PC-9 (cell line): ENCODE measurements at regions not wholly inside any gene's neighbourhood (a gene's known extent, or its start where the extent isn't known, plus 50 kb on each side); places are given as distances from the start of the nearest gene placed in this dataset.

ENCODE experiments used
- BruUV-seq: library from RNA; stranded (reverse); fragments of 400-500 nt; replicated peaks from 2 replicates; lab custom pipeline; 2021; lab: Mats Ljungman, UMichigan
- CTCF ChIA-PET: fragments of 300-600 bp; sonication (Branson Sonifier 250); formaldehyde crosslinking; loops from one replicate; lab custom pipeline; 2022; ENCODE audit warnings: antibody characterized with exemption; lab: Charles Lee
- POLR2A ChIA-PET: fragments of 300-600 bp; sonication (Branson Sonifier 250); formaldehyde crosslinking; loops from one replicate; lab custom pipeline; 2022; ENCODE audit warnings: antibody characterized with exemption; ENCODE audit not compliant: unreplicated experiment; lab: Charles Lee
- DNase-seq, 2 experiments: peaks; one replicate each; pipeline versions ENCODE4 v3.0.0 to v3.0.0-alpha.2; 2015 to 2022; ENCODE audit warnings: mixed read lengths in 1 of 2
- H2AFZ ChIP-seq: fragments of 200-600 bp; sonication (generic); 2 replicates; pipeline ENCODE4 v1.8.1; 2017; ENCODE audit warnings: antibody characterized with exemption
- H3F3A ChIP-seq: fragments of 200-600 bp; sonication (generic); 2 replicates; pipeline ENCODE4 v1.8.1; 2017; ENCODE audit warnings: antibody characterized with exemption, mild to moderate bottlenecking, low read depth; ENCODE audit not compliant: insufficient read depth
- H3K27ac ChIP-seq: fragments of 200-600 bp; sonication (generic); 2 replicates; pipeline ENCODE4 v1.6.1; 2016; ENCODE audit warnings: mixed run types
- H3K27me3 ChIP-seq: fragments of 200-600 bp; sonication (generic); 2 replicates; pipeline ENCODE4 v1.6.1; 2016; ENCODE audit warnings: low read depth, mixed run types; ENCODE audit not compliant: insufficient read depth
- H3K36me3 ChIP-seq: fragments of 200-600 bp; sonication (generic); 2 replicates; pipeline ENCODE4 v1.6.1; 2016; ENCODE audit warnings: low read depth, mixed run types
- H3K4me1 ChIP-seq: fragments of 200-600 bp; sonication (generic); replicated peaks from 2 replicates; pipeline ENCODE4 v1.6.1; 2016; ENCODE audit warnings: mixed run types; ENCODE audit not compliant: insufficient read depth
- H3K4me2 ChIP-seq: fragments of 200-600 bp; sonication (generic); 2 replicates; pipeline ENCODE4 v1.6.1; 2017; ENCODE audit warnings: mixed run types
- H3K4me3 ChIP-seq: fragments of 200-600 bp; sonication (generic); 2 replicates; pipeline ENCODE4 v1.6.1; 2016; ENCODE audit warnings: mixed run types
- H3K79me2 ChIP-seq: fragments of 200-600 bp; sonication (generic); 2 replicates; pipeline ENCODE4 v1.6.1; 2017; ENCODE audit warnings: low read depth, mixed run types
- H3K9me2 ChIP-seq: fragments of 200-600 bp; sonication (generic); 2 replicates; pipeline ENCODE4 v1.8.1; 2017; ENCODE audit warnings: mild to moderate bottlenecking; ENCODE audit not compliant: insufficient read depth
- H3K9me3 ChIP-seq: fragments of 200-600 bp; sonication (generic); 2 replicates; pipeline ENCODE4 v1.8.1; 2016; ENCODE audit warnings: low read depth; ENCODE audit not compliant: insufficient read depth
- H4K20me1 ChIP-seq: fragments of 200-600 bp; sonication (generic); 2 replicates; pipeline ENCODE4 v1.8.1; 2017; ENCODE audit not compliant: insufficient read depth
- EZH2 ChIP-seq: fragments of 200-600 bp; sonication (generic); IDR thresholded peaks from 2 replicates; pipeline ENCODE4 v1.8.0; 2017; ENCODE audit warnings: antibody characterized with exemption, low read depth
- intact Hi-C: fragments of 100-400 bp; cut with micrococcal nuclease; formaldehyde crosslinking; loops from one replicate; pipeline ENCODE4 v1.10.0; 2022; ENCODE audit not compliant: unreplicated experiment
- TF ChIP-seq, protein P1 (sequence below): fragments of 200-600 bp; sonication (generic); conservative IDR thresholded peaks from 2 replicates; pipeline ENCODE4 v1.6.1; 2017; ENCODE audit warnings: mixed run types, antibody characterized with exemption, mild to moderate bottlenecking, moderate library complexity

DNA sequence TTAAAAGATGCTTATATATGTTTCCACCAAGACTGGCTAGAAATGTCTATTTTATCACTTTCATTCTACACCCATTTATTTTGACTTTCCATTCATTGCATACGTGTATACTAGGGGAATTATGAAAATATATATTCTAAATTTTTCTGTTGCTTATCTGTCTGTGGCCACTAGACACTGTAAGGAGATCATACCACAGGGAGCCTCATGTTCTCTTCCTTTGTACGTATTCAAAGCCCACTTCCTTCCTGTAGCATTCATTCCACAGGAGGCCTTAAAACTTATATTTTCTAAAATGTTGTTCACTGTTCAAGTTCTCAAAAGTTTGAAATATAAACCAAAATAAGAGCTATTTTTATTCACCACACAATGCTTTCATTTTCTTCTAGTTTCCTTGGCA, 1848.9 kb upstream of the TENM3 start:
- Histone ChIP-seq H3K27me3 (no peaks in the 10 kb centered on the region), H3K4me2 (no peak overlapping the region), H4K20me1 (no peaks in the 10 kb centered on the region), H3F3A (no peaks in the 10 kb centered on the region), H3K9me3 (no peaks in the 10 kb centered on the region), H3K9me2 (no peaks in the 10 kb centered on the region), H3K4me3 (no peak overlapping the region), H3K79me2 (no peaks in the 10 kb centered on the region), H2AFZ (no peak overlapping the region), H3K27ac (no peak overlapping the region), H3K36me3 (no peaks in the 10 kb centered on the region), H3K4me1 (no peaks in the 10 kb centered on the region)
- DNase-seq: no peak
- TF ChIP-seq, protein P1, sequence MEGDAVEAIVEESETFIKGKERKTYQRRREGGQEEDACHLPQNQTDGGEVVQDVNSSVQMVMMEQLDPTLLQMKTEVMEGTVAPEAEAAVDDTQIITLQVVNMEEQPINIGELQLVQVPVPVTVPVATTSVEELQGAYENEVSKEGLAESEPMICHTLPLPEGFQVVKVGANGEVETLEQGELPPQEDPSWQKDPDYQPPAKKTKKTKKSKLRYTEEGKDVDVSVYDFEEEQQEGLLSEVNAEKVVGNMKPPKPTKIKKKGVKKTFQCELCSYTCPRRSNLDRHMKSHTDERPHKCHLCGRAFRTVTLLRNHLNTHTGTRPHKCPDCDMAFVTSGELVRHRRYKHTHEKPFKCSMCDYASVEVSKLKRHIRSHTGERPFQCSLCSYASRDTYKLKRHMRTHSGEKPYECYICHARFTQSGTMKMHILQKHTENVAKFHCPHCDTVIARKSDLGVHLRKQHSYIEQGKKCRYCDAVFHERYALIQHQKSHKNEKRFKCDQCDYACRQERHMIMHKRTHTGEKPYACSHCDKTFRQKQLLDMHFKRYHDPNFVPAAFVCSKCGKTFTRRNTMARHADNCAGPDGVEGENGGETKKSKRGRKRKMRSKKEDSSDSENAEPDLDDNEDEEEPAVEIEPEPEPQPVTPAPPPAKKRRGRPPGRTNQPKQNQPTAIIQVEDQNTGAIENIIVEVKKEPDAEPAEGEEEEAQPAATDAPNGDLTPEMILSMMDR: no peak
- no peak for TF ChIP-seq EZH2
- CTCF ChIA-PET: no interaction called here
- BruUV-seq: no TSS peak
- POLR2A ChIA-PET: no interaction called here
- intact Hi-C loops: no loop called here

DNA sequence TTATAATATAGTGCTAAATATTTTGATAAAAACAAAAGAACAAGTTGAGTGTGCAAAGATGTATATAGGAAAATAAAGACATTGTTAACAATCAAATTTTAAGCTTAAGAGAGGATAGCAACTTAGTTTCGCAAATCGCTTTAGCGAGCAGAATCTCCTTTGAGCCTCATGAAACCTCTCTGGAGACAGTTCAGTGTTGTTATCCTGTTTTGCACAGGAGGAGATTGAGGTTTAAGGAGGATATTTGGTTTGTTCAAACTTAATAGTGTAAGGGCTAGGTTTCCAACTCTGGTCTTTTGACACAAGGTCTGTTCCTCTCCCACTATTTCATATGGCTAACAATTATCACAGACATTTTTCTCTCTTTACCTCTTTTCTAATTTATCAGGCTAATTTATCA, 1848.5 kb upstream of the TENM3 start:
- Histone ChIP-seq H4K20me1 (no peaks in the 10 kb centered on the region), H3K36me3 (no peaks in the 10 kb centered on the region), H3K9me2 (no peaks in the 10 kb centered on the region), H3K27ac (no peak overlapping the region), H3F3A (no peaks in the 10 kb centered on the region), H3K4me3 (no peak overlapping the region), H3K4me2 (no peak overlapping the region), H3K9me3 (no peaks in the 10 kb centered on the region), H3K4me1 (no peaks in the 10 kb centered on the region), H3K79me2 (no peaks in the 10 kb centered on the region), H3K27me3 (no peaks in the 10 kb centered on the region), H2AFZ (no peak overlapping the region)
- no peak for DNase-seq
- TF ChIP-seq, protein P1: no peak
- TF ChIP-seq EZH2: no peak
- no TSS peak for BruUV-seq
- POLR2A ChIA-PET: no interaction called here
- CTCF ChIA-PET: no interaction called here
- intact Hi-C loops: no loop called here

DNA sequence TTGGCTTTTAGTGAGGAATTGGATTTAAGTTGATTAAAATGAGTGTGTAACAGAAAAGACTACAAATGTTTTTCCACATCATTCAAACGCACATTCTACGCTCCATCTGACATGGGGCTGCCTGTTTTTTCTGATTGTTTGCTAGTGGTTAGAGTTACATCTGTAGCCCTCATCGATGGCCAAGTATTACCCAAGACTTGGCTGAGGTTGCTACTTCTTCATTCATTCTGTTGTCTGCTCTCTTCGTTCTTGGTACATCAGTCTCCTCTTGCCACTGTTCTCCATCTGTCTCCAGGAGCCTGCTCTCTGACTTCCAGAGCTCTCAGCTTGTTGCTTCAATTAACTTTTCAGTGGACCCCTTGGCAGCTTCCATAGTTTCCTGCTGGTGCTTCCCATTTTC, 1844.6 kb upstream of the TENM3 start:
- no peaks in the 10 kb centered on the region for H3K36me3 ChIP-seq
- BruUV-seq: no TSS peak
- H3K4me1 ChIP-seq: no peaks in the 10 kb centered on the region
- H3K9me2 ChIP-seq: no peaks in the 10 kb centered on the region
- no peak overlapping the region for H2AFZ ChIP-seq
- POLR2A ChIA-PET: no interaction called here
- CTCF ChIA-PET: no interaction called here
- H3K27me3 ChIP-seq: no peaks in the 10 kb centered on the region
- H3F3A ChIP-seq: no peaks in the 10 kb centered on the region
- H3K9me3 ChIP-seq: no peaks in the 10 kb centered on the region
- intact Hi-C loops: no loop called here
- no peaks in the 10 kb centered on the region for H4K20me1 ChIP-seq
- H3K79me2 ChIP-seq: no peaks in the 10 kb centered on the region
- no peak for DNase-seq
- H3K4me2 ChIP-seq: no peak overlapping the region
- TF ChIP-seq, protein P1: no peak
- no peak for TF ChIP-seq EZH2
- H3K27ac ChIP-seq: no peak overlapping the region
- no peak overlapping the region for H3K4me3 ChIP-seq
